Keratinocyte (primary cell): ENCODE measurements at regions not wholly inside any gene's neighbourhood (a gene's known extent, or its start where the extent isn't known, plus 50 kb on each side); places are given as distances from the start of the nearest gene placed in this dataset.

Experiments used
- DNase-seq: peaks from one replicate; pipeline ENCODE4 v3.0.0-alpha.2; 2011; ENCODE audit warnings: low read depth, missing footprints, low spot score
- FAIRE-seq: peaks from 2 replicates; lab custom pipeline; 2011; peaks lifted over from hg19 to GRCh38; lab: Jason Lieb, UNC
- H2AFZ ChIP-seq: 2 replicates; pipeline ENCODE4 v1.6.0; 2012; ENCODE audit warnings: low read length, control low read depth, inconsistent platforms; ENCODE audit not compliant: control insufficient read depth
- H3K27ac ChIP-seq: 2 replicates; pipeline ENCODE4 v1.5.1; 2011; ENCODE audit warnings: low read length; ENCODE audit not compliant: control insufficient read depth, insufficient read depth
- H3K27me3 ChIP-seq: 3 replicates; pipeline ENCODE4 v1.6.0; 2011; ENCODE audit warnings: low read length; ENCODE audit not compliant: control insufficient read depth, insufficient read depth; ENCODE audit errors: extremely low read depth
- H3K36me3 ChIP-seq, 2 experiments: 2 replicates in 1 of 2; 3 replicates in 1 of 2; pipeline ENCODE4 v1.5.1; 2011; ENCODE audit warnings: low read length in 2 of 2, mild to moderate bottlenecking in 1 of 2; ENCODE audit not compliant: control insufficient read depth in 2 of 2, insufficient read depth in 2 of 2; ENCODE audit errors: extremely low read depth in 1 of 2
- H3K4me1 ChIP-seq: 3 replicates; pipeline ENCODE4 v1.5.1; 2011; ENCODE audit warnings: low read length; ENCODE audit not compliant: control insufficient read depth, insufficient read depth; ENCODE audit errors: extremely low read depth
- H3K4me2 ChIP-seq: 3 replicates; pipeline ENCODE4 v1.6.0; 2011; ENCODE audit warnings: low read depth, low read length; ENCODE audit not compliant: control insufficient read depth, insufficient read depth; ENCODE audit errors: extremely low read depth
- H3K4me3 ChIP-seq, 3 experiments: fragments of 200-600 bp in 1 of 3; sonication (generic) in 1 of 3; 2 replicates in 2 of 3; 3 replicates in 1 of 3; pipeline ENCODE4 v1.5.1; 2011 to 2016; ENCODE audit warnings: low read length in 3 of 3, mild to moderate bottlenecking in 3 of 3, control low read depth in 2 of 3, inconsistent platforms in 1 of 3, low read depth in 1 of 3, mixed read lengths in 1 of 3, mixed run types in 1 of 3, moderate library complexity in 1 of 3; ENCODE audit not compliant: control insufficient read depth in 2 of 3, insufficient read depth in 2 of 3; ENCODE audit errors: extremely low read depth in 1 of 3
- H3K79me2 ChIP-seq: 2 replicates; pipeline ENCODE4 v1.6.0; 2012; ENCODE audit warnings: low read length; ENCODE audit not compliant: control insufficient read depth, insufficient read depth
- H3K9ac ChIP-seq: 3 replicates; pipeline ENCODE4 v1.6.0; 2011; ENCODE audit warnings: low read length; ENCODE audit not compliant: control insufficient read depth, insufficient read depth; ENCODE audit errors: extremely low read depth
- H3K9me1 ChIP-seq: 3 replicates; pipeline ENCODE4 v1.6.0; 2011; ENCODE audit warnings: low read length; ENCODE audit not compliant: control insufficient read depth, insufficient read depth; ENCODE audit errors: extremely low read depth
- H3K9me3 ChIP-seq: 2 replicates; pipeline ENCODE4 v1.5.1; 2012; ENCODE audit warnings: low read depth, low read length; ENCODE audit not compliant: control insufficient read depth
- H4K20me1 ChIP-seq: 3 replicates; pipeline ENCODE4 v1.6.0; 2011; ENCODE audit warnings: low read length; ENCODE audit not compliant: control insufficient read depth, insufficient read depth; ENCODE audit errors: extremely low read depth
- EZH2 ChIP-seq: IDR thresholded peaks from one replicate; pipeline ENCODE4 v1.6.1; 2012; ENCODE audit warnings: inconsistent platforms, mild to moderate bottlenecking, low read length, moderate library complexity
- dilution Hi-C: fragments of 300-500 bp; cut with MboI; formaldehyde crosslinking; loops from one replicate; pipeline ENCODE4 v1.7.0; 2020; ENCODE audit warnings: low sequenced_read_pairs; ENCODE audit not compliant: extremely low pct_ligation_motif_present
- TF ChIP-seq, protein P1 (sequence below), 3 experiments: IDR thresholded peaks in 1 of 3; conservative IDR thresholded peaks in 1 of 3; optimal IDR thresholded peaks in 1 of 3; 2 replicates in 2 of 3; 3 replicates in 1 of 3; pipeline versions ENCODE3 to v1.5.1; 2011; ENCODE audit warnings: low read length in 3 of 3, mild to moderate bottlenecking in 3 of 3, moderate library complexity in 2 of 3, control low read depth in 1 of 3, inconsistent platforms in 1 of 3; ENCODE audit not compliant: insufficient read depth in 2 of 3; ENCODE audit errors: extremely low read depth in 1 of 3

DNA sequence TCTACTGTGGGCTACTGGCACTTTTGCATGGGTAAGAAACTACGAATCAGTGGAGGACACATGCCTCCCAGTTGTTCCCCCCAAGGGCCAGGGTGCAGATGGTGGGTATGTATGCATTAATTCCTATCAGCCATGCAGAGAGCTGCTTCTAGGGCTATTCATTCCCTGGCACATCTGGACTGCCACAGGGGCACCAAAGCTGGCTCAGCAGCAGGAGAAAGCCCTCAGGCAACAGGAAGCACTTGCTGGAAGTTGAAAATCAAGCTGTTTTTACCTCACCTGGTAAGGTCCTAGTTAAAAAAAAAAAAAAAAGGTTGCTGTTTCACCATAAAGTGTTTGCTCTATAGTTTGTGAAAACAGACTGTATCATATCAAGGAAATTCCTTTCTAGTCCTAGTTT lies 1342.6 kb downstream of the REEP3 start:
- H3K4me1 ChIP-seq = no peaks in the 10 kb centered on the region
- no peaks in the 10 kb centered on the region for H3K79me2 ChIP-seq
- H3K27ac ChIP-seq = no peak overlapping the region
- TF ChIP-seq, protein P1, sequence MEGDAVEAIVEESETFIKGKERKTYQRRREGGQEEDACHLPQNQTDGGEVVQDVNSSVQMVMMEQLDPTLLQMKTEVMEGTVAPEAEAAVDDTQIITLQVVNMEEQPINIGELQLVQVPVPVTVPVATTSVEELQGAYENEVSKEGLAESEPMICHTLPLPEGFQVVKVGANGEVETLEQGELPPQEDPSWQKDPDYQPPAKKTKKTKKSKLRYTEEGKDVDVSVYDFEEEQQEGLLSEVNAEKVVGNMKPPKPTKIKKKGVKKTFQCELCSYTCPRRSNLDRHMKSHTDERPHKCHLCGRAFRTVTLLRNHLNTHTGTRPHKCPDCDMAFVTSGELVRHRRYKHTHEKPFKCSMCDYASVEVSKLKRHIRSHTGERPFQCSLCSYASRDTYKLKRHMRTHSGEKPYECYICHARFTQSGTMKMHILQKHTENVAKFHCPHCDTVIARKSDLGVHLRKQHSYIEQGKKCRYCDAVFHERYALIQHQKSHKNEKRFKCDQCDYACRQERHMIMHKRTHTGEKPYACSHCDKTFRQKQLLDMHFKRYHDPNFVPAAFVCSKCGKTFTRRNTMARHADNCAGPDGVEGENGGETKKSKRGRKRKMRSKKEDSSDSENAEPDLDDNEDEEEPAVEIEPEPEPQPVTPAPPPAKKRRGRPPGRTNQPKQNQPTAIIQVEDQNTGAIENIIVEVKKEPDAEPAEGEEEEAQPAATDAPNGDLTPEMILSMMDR (optimal IDR thresholded peaks at IDR 0.05 in 1 of 3, IDR thresholded peaks at IDR 0.05 in 1 of 3, conservative IDR thresholded peaks at IDR 0.05 in 1 of 3; ENCODE audit: extremely low read depth in 1 of 3, insufficient read depth in 2 of 3, low read length in 3 of 3) = no peak
- no peak for TF ChIP-seq EZH2
- H3K9me3 ChIP-seq = no peaks in the 10 kb centered on the region
- H2AFZ ChIP-seq = no peak overlapping the region
- no peak overlapping the region for H3K4me3 ChIP-seq
- H3K36me3 ChIP-seq = no peaks in the 10 kb centered on the region
- H3K9me1 ChIP-seq = no peaks in the 10 kb centered on the region
- H3K27me3 ChIP-seq = no peaks in the 10 kb centered on the region
- dilution Hi-C loops = no loop called here
- H3K4me2 ChIP-seq = no peak overlapping the region
- FAIRE-seq (no peak), DNase-seq (no peak)
- no peak overlapping the region for H3K9ac ChIP-seq
- H4K20me1 ChIP-seq = no peaks in the 10 kb centered on the region

DNA sequence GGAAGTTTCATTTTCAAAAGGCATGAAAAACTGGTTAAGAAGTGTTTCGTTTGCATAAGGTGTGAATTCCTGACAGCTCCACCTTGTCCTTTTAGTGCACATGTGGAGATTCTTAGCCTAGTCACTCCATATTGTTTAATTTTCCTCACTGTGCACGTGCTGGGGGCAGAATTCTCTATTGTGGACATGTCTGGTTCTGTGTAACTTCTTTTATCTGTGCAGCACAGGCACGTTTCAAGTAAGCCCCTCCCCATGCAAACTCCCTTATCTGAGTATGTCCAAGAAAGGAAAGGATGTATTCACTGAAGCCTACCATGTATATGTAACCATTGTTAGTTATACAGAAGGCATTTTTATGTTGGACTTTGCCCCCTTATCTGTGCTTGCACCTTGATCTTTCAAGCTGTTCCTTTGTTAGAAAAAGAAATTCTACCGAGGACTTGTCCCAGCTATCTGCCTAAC lies 1346.3 kb downstream of the REEP3 start:
- Histone ChIP-seq H3K9ac (no peak overlapping the region), H3K4me3 (no peak overlapping the region), H3K27me3 (no peaks in the 10 kb centered on the region), H4K20me1 (no peaks in the 10 kb centered on the region), H3K27ac (no peak overlapping the region), H3K36me3 (no peaks in the 10 kb centered on the region), H3K9me1 (no peaks in the 10 kb centered on the region), H2AFZ (no peak overlapping the region), H3K4me1 (no peaks in the 10 kb centered on the region), H3K4me2 (no peak overlapping the region), H3K9me3 (no peaks in the 10 kb centered on the region), H3K79me2 (no peaks in the 10 kb centered on the region)
- TF ChIP-seq EZH2 = no peak
- TF ChIP-seq, protein P1 (optimal IDR thresholded peaks at IDR 0.05 in 1 of 3, IDR thresholded peaks at IDR 0.05 in 1 of 3, conservative IDR thresholded peaks at IDR 0.05 in 1 of 3; ENCODE audit: extremely low read depth in 1 of 3, insufficient read depth in 2 of 3, low read length in 3 of 3) = no peak
- DNase-seq (no peak), FAIRE-seq (no peak)
- dilution Hi-C loops = no loop called here
